Ureter (tissue), 1 donor: ENCODE measurements at regions not wholly inside any gene's neighbourhood (a gene's known extent, or its start where the extent isn't known, plus 50 kb on each side); places are given as distances from the start of the nearest gene placed in this dataset.

ENCODE experiments used
- DNase-seq: peaks from one replicate; pipeline ENCODE4 v3.0.0-alpha.2; 2020; ENCODE audit warnings: low spot score
- donor health status: DM: yes; HTN: yes; CAD: no.

- DNase-seq: no peak
Observed at GRCh38 chr22:48042621-48043395, 1280.4 kb downstream of the TBC1D22A start.

- DNase-seq: no peak
Observed at GRCh38 chr22:48039326-48039725, 1276.9 kb downstream of the TBC1D22A start.

GRCh38 chr22:48037618-48038017 lies 1275.2 kb downstream of the TBC1D22A start:
- DNase-seq: no peak

GRCh38 chr22:48035897-48036296 lies 1273.4 kb downstream of the TBC1D22A start:
- DNase-seq: no peak

GRCh38 chr22:48031589-48031988 lies 1269.1 kb downstream of the TBC1D22A start:
- no peak for DNase-seq

- no peak for DNase-seq
Observed at GRCh38 chr22:48025096-48025495, 1262.6 kb downstream of the TBC1D22A start.

- DNase-seq: no peak
Observed at GRCh38 chr22:48021991-48022401, 1259.5 kb downstream of the TBC1D22A start.

- no peak for DNase-seq
Observed at GRCh38 chr22:48018346-48018745, 1255.9 kb downstream of the TBC1D22A start.

- DNase-seq: no peak
Observed at GRCh38 chr22:48015701-48016100, 1253.3 kb downstream of the TBC1D22A start.

GRCh38 chr22:48004936-48005335 lies 1242.5 kb downstream of the TBC1D22A start:
- DNase-seq: no peak

- no peak for DNase-seq
Observed at GRCh38 chr22:48004038-48004437, 1241.6 kb downstream of the TBC1D22A start.

- no peak for DNase-seq
Observed at GRCh38 chr22:48001101-48001500, 1238.7 kb downstream of the TBC1D22A start.

- no peak for DNase-seq
Observed at GRCh38 chr22:47997612-47998011, 1235.2 kb downstream of the TBC1D22A start.

GRCh38 chr22:47997052-47997590 lies 1234.7 kb downstream of the TBC1D22A start:
- no peak for DNase-seq

GRCh38 chr22:47996446-47996857 lies 1234.0 kb downstream of the TBC1D22A start:
- no peak for DNase-seq

GRCh38 chr22:47995718-47996117 lies 1233.3 kb downstream of the TBC1D22A start:
- no peak for DNase-seq

- DNase-seq: no peak
Observed at GRCh38 chr22:47995264-47995627, 1232.8 kb downstream of the TBC1D22A start.

- DNase-seq: no peak
Observed at GRCh38 chr22:47994601-47995263, 1232.3 kb downstream of the TBC1D22A start.

- DNase-seq: no peak
Observed at GRCh38 chr22:47994045-47994444, 1231.6 kb downstream of the TBC1D22A start.

GRCh38 chr22:47990481-47990880 lies 1228.0 kb downstream of the TBC1D22A start:
- DNase-seq: no peak

- no peak for DNase-seq
Observed at GRCh38 chr22:47987885-47988515, 1225.5 kb downstream of the TBC1D22A start.

GRCh38 chr22:47976219-47976618 lies 1213.8 kb downstream of the TBC1D22A start:
- no peak for DNase-seq

GRCh38 chr22:47967831-47968230 lies 1205.4 kb downstream of the TBC1D22A start:
- DNase-seq: no peak
